IPS DF 4.7 (cell line): ENCODE measurements at regions not wholly inside any gene's neighbourhood (a gene's known extent, or its start where the extent isn't known, plus 50 kb on each side); places are given as distances from the start of the nearest gene placed in this dataset.

Experiments
- DNase-seq: peaks from one replicate; pipeline ENCODE4 v3.0.0-alpha.2; 2013; ENCODE audit warnings: low spot score; ENCODE audit errors: extremely low read depth

DNA sequence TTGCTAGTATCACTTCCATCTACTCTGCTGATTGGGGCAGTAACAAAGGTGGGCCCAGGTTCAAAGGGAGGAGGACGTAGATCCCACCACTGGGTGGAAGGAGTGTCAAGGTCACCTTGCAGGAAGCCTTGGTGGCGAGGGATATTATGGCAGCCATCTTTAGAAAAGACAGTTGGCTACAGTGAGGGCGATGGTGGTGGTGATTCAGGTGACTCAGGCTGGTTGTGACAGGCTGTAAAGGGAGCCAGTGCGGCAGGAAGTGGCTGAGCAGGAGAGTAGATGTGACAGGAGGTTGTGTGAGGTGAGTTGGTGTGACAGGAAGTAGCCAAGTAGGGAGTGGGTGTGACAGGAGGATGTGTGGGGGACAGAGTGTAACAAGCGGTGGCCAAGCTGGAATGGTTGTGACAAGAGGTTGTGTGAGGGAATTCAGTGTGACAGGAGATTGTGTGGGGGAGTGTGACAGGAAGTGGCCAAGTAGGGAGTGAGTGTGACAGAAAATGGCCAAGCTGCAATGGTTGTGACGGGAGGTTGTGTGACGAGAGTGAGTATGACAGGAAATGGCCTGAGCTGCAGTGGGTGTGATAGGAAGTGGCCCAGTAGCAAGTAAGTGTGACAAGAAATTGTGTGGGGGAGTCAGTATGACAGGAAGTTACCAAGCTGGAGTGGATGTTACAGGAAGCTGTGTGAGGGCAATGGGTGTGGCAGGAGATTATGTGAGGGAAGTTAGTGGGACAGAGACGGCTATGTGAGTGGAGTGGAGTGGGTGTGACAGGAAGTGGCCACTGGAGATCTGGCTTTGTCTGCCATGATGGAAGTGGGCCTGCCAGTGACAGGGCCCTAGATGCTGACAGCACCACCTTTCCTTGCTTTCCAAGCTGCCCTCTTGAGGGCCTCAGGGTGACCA is 136.5 kb upstream of the MYL2 start:
- DNase-seq, result no peak

DNA sequence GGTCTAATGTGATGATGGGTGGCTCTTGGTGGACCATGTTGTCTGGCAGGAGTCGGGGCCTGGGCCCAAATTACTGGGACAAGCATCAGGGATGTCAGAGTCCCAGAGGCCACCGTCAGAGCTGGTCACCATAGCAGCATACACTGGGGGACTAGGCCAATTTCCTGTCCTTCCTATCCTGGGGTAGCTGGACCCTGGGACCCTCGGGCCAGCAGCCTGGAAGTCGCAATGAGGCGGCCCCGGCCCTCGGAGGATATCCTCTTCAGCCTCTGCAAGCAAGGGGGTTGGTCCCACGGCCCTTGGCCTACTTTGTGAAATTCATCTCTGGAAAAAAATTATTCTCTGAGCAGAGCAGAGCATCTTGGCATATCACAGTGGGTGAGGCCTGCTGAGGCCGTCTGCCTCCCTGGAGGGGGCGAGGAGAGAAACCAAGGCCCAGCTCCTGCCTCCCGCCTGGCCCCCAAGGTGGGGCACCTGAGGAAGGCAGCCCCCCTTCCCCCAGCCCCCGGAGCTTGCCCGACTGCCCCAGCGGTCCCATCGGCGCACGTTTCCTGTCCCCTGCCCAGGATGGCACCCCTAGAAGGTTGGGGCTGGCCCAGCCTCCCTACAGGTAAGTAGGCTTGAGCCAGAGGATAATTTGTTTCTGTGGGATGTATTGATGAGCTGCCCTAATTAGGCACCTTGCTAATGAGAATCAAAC is 135.0 kb upstream of the MYL2 start:
- no peak for DNase-seq

DNA sequence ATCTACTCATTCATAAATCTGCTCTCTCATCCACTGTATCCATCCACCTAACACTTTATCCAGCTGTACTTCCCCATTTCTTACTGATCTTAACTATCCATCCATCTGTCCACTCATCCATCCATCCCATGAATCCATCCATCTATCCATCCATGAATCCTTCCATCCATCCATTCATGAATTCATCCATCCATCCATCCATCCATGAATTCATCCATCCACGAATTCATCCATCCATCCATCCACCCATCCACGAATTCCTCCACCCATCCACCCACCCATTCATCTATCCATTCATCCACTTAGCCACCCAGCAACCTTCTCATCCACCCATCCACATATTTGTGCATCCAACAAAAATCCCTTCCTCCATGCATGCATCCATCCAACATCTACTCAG is 128.6 kb upstream of the MYL2 start:
- no peak for DNase-seq

DNA sequence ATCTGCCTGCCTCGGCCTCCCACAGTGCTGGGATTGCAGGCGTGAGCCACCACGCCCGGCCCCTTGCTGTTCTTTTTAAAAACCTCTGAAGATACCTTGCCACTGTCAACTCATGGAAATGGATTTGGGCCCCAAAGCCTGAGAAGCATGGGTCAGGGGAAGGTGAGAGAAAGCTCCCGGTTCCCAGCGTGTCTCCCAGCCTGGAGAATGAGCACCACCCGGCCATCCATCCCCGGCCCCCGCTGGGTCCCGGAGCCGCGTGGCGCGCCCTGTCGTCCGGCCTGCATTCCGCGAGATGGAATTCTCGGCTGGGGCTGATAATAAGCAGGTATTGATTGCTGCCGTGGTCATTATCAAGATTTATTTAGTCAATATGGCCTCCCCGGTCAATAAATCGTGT is 126.5 kb upstream of the MYL2 start:
- no peak for DNase-seq

DNA sequence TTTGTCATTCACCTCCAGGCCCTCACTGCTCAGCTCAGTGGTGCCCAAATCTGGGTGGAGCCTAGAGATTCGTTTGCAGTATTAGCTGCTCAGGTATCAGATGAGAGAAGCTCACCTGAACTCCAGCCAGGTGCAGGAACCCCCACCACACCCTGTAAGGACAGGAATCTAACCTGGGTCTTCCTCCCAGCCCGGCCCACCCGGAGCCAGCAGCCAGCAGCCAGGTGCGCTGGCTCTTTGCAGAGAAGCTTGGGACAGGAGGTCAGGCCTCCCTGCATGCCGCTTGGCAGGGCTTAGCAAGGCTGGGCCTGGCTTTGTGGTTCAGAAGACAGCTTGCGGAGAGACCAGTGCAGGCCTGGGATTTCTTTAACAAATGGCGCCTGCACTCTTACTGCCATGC is 125.6 kb upstream of the MYL2 start:
- no peak for DNase-seq

DNA sequence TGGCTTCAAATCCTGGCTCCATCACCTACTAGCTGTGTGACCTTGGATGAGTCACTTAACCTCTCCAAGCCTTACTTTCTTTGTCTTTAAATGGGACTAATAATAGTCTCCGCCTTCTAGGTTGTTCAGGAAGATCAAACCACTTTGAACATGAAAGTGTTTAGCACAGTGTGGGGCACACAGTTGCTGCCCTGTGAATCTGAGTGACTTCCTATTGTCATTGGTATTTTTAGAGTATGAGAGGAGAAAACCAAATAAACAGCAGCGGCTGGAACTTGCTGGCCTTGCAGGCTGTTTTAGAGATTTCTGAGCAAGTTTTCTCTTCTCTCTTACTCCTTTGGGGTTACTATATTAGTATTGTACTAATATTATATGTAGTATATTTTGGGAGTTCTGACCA is 120.7 kb upstream of the MYL2 start:
- DNase-seq, result no peak

DNA sequence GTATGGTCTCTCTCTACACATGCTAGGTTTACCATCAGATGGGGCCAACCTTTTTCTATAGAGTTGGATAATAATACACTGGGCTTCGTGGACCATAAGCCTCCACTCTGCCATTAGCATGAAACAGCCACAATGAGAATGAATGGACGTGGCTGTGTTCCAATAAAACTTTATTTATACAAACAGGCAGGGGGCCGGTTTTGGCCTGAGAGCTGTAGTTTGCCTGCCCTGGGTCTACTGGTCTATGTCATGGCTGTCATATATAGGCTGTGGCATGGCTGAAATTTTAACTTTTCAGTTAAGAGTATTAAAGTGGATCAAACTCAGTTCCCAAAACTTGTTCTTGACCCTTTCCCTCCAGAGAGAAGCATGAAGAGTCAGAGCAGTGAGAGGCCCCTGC is 120.3 kb upstream of the MYL2 start:
- DNase-seq, result no peak

DNA sequence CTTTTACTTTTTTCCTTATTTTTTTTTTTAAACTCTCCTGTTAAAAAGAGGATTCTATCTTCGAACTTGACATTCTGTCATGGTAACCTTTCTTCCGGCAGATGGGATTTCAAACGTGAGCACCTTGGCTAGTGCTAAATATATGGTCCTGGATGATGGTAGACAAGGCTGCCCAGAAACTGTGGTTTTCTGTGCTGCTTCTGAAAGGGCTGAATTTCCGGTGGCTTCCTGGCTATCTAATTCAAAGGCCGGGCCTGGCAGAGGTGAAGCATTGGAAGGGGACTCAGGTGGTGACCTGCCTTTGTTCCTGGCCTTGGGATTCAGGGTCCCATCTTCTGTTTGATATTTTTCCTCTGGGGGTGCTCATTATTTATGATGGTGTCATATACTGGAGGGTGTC is 118.6 kb upstream of the MYL2 start:
- no peak for DNase-seq

DNA sequence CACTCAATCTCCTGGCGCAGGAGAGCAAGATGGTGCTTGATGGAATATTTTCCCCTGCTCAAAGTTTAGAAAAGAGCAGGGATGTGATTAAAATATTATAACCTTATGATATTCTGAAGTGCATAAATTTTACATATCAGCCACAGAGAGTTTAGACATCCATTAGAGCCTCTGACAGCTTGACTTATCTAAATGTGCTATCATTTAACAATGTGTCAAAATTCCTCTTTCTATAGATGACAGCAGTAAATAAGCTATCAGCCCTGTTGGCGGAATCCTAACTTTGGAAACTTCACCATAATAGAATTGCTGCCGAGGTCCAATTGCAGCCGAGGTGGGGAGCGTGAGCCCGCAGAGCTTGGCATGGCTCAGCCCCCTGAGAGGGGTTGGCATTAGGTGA is 117.7 kb upstream of the MYL2 start:
- no peak for DNase-seq

DNA sequence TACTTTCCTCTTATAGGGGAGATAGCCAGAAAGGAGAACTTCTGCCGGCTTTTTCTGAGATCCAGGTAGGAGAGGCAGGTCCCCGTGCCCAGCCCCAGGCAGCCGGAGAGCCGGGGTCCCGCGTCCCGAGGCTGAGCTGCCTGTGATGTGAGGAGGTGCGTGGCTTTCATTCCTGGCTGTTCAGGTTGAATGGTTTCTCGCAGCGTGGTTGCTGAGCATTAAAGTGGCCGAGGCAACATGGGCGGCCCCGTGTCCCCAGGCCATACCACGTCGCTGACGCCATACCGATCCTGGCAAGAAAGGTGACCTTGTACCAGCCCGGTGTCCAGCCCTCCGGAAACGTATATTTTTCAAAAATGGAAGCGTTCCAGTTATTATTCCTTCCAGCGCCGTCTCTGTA is 116.7 kb upstream of the MYL2 start:
- no peak for DNase-seq

DNA sequence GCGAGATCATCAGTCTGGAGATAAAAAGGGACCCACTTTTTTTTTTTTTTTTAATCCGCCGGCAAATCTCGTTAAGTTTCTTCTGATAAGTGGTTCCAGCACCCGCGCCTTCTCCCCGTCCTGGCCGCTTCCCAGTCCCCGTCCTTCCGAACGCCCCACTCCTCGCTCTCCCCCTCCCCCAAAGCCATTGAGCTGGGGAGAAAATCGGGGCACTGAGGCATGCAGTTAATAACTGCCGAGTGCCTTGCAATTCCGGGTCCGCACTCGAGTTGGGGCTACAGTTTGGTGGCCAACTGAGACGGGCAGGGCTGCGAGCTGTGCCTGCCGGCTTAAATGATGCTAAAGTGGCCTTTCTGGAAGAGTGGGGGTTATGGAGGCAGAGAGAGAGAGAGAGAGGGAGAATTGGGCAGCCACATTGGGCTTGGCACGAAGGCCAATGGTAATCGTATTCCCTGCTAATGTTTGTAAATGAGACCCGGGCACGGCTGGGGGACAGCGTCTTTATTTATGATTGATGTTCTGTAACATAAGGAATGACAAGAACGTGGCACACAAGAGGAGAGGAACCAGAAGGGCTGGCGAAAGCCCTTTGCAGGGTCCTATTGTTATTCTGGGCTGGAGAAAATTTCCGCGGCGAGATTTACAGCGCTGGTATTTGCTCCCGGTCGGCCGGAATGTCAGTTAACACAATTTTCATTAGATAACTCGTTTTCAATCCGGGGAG is 115.4 kb upstream of the MYL2 start:
- no peak for DNase-seq

DNA sequence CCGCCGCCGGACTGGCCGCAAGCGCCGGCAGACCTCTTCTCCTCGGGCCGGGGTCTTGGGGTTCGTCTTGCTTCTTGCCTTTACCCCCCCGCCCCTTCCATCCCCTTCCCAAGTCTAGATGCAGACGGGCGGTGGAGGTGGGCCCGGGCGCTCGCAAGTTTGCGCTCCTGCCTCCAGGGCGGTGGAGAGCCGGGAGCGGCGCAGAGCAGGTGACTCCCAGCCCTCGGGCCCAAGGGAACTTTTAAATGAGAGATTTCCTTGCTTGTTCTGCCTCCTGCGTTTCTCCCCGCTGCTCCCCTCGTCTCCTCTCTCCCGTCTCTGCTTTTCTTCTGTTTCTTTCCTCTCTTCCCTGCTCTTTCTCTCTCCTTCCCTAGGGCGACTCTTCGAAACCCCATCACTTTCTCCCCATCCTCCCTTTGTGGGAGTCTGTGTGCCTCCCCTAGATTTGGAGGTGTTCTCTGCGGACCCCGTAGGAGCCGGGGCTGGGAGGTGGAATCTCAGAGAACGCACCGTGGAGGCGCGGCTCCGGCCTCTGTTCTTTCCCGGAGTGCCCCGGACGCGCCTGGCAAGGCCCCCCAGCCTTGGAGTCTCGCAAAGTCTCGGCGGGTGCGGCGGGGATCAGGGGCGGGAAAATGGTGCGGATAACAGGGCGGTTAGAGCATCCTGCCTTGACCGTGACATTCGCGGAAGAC is 114.7 kb upstream of the MYL2 start:
- DNase-seq, result no peak

DNA sequence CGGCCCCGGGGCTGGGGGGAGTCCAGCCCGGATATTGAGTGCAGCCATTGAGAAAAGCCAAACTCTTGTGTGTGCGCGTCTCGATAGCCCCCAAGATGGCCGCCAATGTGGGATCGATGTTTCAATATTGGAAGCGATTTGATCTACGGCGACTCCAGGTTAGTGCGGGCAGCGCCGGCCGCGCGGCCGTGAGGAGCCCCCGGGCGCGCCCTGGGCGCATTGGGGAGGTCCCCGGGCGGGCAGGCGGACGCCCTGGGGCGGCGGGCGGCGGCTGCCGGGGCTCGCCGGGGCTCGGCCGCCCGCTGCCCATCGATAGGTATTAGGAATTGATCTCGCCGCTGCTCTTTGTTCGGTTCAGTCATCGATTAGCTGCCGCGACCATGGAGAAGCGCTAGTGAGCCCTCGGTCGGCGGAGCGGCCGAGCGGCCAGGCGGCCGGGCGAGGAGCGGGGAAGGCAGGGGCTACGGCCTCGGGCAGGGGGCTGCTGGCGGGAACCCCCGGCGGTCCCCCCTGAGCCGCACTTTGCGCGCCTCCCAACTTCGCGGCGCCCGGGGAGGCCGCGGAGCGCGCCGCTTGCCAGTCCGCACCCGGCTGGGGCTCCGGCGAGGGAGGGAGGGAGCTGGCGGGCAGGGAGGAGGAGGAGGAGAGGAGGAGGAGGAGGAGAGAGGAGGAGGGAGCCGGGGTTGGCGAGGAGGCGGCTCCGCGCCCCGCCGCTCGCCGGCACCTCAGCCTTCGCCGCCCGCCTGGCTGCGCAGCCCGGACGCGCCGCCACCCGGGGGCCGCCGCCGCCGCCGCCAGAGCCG is 113.9 kb upstream of the MYL2 start, which contains the start of gene CUX2:
Gene CUX2, plus strand, starts transcription at position 83 of the 803 bp plus-strand sequence.
- DNase-seq, result no peak

DNA sequence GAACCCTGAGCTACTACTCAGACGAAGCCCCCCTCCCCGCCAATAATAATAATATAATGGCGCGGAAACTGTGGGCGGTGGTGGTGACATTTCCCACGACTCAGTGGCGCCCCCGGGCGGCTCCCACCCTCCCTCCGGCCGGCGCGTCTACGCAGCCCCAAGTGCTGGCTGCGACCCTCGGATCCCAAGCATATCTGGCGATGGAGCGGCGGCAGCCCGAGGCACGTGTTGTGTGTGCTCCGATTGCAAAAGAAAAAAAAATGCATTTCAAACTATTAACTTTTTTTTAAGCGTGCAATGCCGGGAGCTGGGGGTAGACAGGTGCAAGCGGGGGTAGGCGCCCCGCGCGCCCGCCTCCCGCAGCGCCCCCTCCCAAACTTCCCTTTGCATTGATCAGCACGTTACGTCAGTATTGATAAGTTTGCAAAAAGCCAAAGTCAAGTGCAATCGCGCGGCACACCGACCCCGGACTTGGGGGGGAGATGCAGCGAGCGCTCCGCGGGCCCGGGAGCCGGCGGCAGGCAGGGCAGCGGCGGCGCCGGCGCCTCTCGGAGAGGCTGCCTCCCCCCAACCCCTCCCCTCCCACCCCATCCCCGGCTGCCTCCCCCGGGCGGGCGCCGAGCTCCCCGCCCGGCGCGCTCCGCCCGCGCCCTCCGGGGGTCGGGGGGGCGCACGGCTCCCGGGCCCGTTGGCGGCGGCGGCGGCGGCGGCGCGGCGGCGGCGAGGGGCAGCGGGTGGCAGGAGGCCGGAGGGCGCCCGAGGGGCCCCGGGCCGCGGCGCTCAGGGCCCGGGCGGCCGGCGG is 113.1 kb upstream of the MYL2 start:
- no peak for DNase-seq

DNA sequence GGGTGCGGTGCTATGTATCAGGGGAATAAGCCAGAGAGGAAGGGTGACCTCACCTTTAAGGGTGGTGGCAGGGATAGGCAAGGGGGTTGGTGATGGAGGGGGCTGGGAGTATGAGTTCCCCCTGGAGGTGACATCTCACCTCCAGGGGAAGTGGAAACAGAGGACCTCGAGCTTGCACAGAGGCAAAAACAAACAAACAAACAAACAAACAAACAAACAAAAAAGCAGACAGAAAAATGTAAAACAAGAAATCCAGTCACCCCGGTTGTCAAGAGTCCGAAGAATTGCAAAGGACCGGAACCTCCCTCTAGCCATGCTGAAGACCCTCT is 112.2 kb upstream of the MYL2 start:
- no peak for DNase-seq

DNA sequence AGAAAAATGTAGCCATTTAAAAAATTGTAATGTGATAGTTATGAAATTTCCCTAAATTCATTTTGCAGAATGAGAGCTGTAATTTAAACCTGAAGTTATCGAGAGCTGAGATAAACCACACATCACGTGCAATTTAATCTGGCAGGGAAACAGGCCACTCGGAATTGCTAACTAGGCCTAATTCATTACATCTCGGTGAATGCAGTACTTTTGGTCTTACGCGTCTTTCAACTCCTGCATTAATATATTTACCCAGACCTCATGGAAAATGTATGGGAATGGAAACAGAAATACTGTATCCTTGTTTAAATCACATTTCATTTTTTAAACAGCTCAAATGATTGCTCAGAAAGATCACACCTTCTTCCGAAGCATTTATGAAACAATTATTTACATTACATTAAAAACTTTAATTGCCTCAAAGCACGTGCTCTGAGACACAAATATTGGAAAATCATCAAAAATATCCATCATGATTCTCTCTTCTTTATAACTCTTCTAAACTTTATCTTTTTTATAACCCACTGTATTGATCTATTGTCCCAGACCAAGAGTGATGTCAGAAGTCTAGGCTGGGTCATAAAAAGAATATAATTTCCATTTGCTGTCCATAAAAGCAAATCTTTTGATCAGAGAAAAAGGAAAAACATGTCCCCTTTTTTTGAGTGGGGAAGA is 111.7 kb upstream of the MYL2 start:
- no peak for DNase-seq

DNA sequence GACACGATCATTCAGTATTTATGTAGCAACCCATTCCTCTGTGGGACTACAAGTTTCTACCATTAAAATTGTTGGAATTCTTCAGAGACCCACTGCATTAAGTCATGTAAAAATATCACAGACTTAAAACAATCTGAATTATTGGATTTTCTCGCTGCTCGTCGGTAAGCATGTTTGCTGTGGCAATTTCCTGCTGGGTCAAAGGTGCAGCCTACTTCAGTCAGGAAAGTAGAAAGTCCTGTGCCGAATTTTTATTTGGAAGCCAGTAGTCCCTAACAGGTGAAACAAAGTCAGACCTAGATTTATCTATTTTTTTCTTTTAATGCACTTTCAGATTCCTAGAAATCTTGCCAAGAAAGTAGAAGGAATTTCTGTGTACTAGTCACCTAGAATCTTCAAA is 110.4 kb upstream of the MYL2 start:
- no peak for DNase-seq

DNA sequence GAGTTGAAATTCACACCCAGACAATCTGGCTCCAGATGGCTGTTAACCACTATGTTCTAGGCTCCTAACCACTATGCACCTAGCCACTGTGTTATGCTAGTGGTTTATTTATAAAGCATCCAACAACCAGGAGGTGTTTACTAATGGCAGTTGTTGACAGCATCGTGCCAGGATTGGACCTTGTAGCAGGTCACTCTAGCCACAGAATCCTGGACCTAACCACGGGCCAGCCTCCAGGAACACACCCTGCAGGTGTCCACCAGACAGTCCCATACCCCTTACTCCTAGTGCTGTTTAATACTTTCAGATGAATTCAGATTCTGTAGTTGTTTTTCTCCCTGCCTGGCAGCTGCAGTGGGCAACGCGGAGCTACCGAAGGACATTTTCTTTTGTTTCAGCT is 109.4 kb upstream of the MYL2 start:
- no peak for DNase-seq

DNA sequence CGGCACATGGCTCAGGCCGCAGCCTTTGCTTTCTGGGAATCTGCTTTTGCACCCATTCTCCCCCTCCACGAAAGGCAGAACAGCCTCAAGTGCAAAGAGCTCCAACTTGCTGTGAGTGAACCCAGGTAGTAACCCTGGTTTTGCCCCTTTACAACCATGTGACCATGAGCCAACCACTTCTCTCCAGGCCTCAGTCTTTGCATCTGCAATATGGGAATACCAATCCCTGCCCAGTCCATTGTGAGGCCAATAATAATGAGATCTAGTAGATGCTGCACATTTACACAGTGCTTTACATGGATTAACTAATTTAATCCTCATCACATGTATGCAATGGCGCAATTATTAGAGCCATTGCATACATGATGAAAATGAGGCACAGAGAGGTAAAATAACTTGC is 108.9 kb upstream of the MYL2 start:
- DNase-seq, result no peak

DNA sequence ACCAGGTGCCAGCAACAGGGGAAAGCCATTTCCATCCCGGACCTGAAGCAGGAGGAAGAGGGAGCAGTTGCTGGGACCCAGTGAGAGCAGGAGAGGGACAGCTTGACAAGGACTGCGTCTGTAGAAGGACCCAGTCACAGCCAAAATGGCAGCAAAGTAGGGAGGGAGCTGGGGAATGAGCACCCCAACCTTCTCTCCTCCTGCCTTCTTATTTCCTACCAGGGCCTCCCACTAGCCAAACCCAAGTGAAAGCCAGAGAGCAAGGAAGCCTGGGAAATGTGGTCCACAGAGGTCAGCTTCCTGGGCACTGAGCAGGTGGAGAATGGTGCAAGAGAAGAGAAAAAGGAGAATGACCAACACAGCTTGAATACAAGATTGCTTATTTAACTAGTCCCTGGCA is 108.5 kb upstream of the MYL2 start:
- DNase-seq, result no peak
